ENCODE measurements at regions not wholly inside any gene's neighbourhood (a gene's known extent, or its start where the extent isn't known, plus 50 kb on each side); places are given as distances from the start of the nearest gene placed in this dataset.

DNA sequence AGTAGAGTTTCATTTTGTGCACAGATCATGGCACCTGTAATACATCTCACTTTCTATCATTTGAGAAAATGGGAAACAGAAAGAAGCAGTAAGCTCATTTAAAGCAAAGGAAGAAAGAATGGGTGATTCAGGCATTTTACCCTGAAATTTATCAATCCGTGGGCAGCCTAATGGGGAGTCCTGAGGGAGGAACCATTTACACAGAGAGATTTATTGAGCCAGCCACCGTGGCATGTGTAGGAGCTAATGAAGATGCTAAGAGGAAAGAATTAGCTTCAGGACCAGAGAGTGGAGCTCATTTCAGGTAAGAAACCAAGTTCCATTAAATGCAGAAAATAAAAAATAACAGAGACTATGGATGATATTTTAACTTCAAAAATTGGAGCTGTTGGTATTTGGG lies 443.4 kb upstream of the COBL start:
- Histone ChIP-seq H2AK5ac (ENCODE audit: low read depth, low read length) (no peak overlapping the region), H3K79me2 (ENCODE audit: control insufficient read depth in 1 of 2, insufficient read depth in 2 of 2, low read length in 2 of 2) (no peaks in the 10 kb centered on the region), H3K4ac (replicated peaks; ENCODE audit: insufficient read length, low read depth, low read length) (no peak overlapping the region), H2BK15ac (ENCODE audit: low read length) (no peak overlapping the region), H2BK5ac (ENCODE audit: low read depth, low read length) (no peak overlapping the region), H3K4me2 (ENCODE audit: insufficient read depth in 1 of 2, low read depth in 2 of 2, low read length in 2 of 2) (no peak overlapping the region), H3K4me3 (ENCODE audit: extremely low read depth in 1 of 4, insufficient read depth in 2 of 4, low read depth in 3 of 4, low read length in 4 of 4) (no peak overlapping the region), H3K56ac (replicated peaks; ENCODE audit: insufficient read length, low read depth, low read length) (no peak overlapping the region), H3K23ac (ENCODE audit: insufficient read length) (no peak overlapping the region), H2BK20ac (ENCODE audit: low read length) (no peak overlapping the region), H3K9ac (replicated peaks in 1 of 4; ENCODE audit: extremely low read depth in 1 of 4, low read depth in 3 of 4, low read length in 3 of 4) (no peak overlapping the region), H3K9me3 (ENCODE audit: insufficient read depth in 2 of 2, low read depth in 1 of 2, low read length in 1 of 2) (no peaks in the 10 kb centered on the region), H3K18ac (ENCODE audit: extremely low read depth, low read length) (no peak overlapping the region), H4K91ac (replicated peaks; ENCODE audit: insufficient read length, low read length) (no peak overlapping the region), H2AFZ (ENCODE audit: low read length) (no peak overlapping the region), H3K4me1 (replicated peaks in 1 of 4; ENCODE audit: control insufficient read depth in 3 of 4, insufficient read depth in 4 of 4, low read length in 3 of 4) (no peaks in the 10 kb centered on the region), H2BK120ac (replicated peaks; ENCODE audit: low read depth, low read length) (no peak overlapping the region), H4K8ac (ENCODE audit: extremely low read depth, insufficient read depth, low read length) (no peak overlapping the region), H3K14ac (ENCODE audit: insufficient read length) (no peak overlapping the region), H4K5ac (ENCODE audit: insufficient read length, low read depth, low read length) (no peak overlapping the region), H3K79me1 (ENCODE audit: low read depth, low read length) (no peaks in the 10 kb centered on the region), H4K20me1 (replicated peaks in 1 of 2; ENCODE audit: control insufficient read depth in 1 of 2, insufficient read depth in 2 of 2, low read length in 2 of 2) (no peaks in the 10 kb centered on the region), H3K23me2 (ENCODE audit: low read depth, low read length) (no peaks in the 10 kb centered on the region), H3K27me3 (replicated peaks in 1 of 4; ENCODE audit: control insufficient read depth in 3 of 4, extremely low read depth in 1 of 4, insufficient read depth in 3 of 4, low read length in 3 of 4) (no peaks in the 10 kb centered on the region), H3K36me3 (ENCODE audit: control insufficient read depth in 2 of 4, insufficient read depth in 4 of 4, low read length in 3 of 4) (no peaks in the 10 kb centered on the region), H2BK12ac (ENCODE audit: low read depth, low read length) (no peak overlapping the region), H3K27ac (ENCODE audit: low read depth, low read length) (no peak overlapping the region)
- FAIRE-seq: no peak
- WGBS, 2 experiments (ENCODE audit: extremely low coverage in 1 of 2, insufficient coverage in 1 of 2, insufficient read length in 1 of 2, insufficient replicate concordance in 2 of 2, low coverage in 1 of 2, low lambda C conversion rate in 2 of 2, missing lambda C conversion rate in 1 of 2): 94% methylated on average over 2 of the region's 2 CpGs; no CpG with 5 or more reads in 1 of the 2 experiments
- no peak for DNase-seq (ENCODE audit: low read depth in 1 of 2, low spot score in 2 of 2)
- POLR2A ChIA-PET (ENCODE audit: partially characterized antibody): no interaction called here
- CTCF ChIA-PET (ENCODE audit: partially characterized antibody): interaction anchor here (0.7 to 1.2 kb wide), 3 partner anchors 9 to 500 kb away, joined by 3 to 4 read pairs (median 3); no protein-coding TSS in a partner anchor
- TF ChIP-seq CHD1 (IDR thresholded peaks at IDR 0.05; ENCODE audit: low read depth, low read length): no peak
- no peak for TF ChIP-seq GABPA (IDR thresholded peaks at IDR 0.05; ENCODE audit: borderline replicate concordance, insufficient read depth, low read length)
- no peak for TF ChIP-seq HDAC6 (IDR thresholded peaks at IDR 0.05; ENCODE audit: low read depth, low read length)
- TF ChIP-seq, protein P1, sequence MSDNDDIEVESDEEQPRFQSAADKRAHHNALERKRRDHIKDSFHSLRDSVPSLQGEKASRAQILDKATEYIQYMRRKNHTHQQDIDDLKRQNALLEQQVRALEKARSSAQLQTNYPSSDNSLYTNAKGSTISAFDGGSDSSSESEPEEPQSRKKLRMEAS (IDR thresholded peaks at IDR 0.05): no peak
- TF ChIP-seq SRF (IDR thresholded peaks at IDR 0.05; ENCODE audit: low read depth, low read length): no peak
- no peak for TF ChIP-seq TCF12 (IDR thresholded peaks at IDR 0.05; ENCODE audit: low read depth, low read length)
- no peak for TF ChIP-seq POLR2AphosphoS5 (IDR thresholded peaks at IDR 0.05; ENCODE audit: low read depth, low read length)
- TF ChIP-seq SIRT6 (IDR thresholded peaks at IDR 0.05; ENCODE audit: low read length): no peak
- TF ChIP-seq SAP30 (IDR thresholded peaks at IDR 0.05; ENCODE audit: insufficient read depth, insufficient replicate concordance, low read length): no peak
- TF ChIP-seq, protein P2, sequence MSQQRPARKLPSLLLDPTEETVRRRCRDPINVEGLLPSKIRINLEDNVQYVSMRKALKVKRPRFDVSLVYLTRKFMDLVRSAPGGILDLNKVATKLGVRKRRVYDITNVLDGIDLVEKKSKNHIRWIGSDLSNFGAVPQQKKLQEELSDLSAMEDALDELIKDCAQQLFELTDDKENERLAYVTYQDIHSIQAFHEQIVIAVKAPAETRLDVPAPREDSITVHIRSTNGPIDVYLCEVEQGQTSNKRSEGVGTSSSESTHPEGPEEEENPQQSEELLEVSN (IDR thresholded peaks at IDR 0.05): no peak
- no peak for TF ChIP-seq KDM5A (IDR thresholded peaks at IDR 0.05; ENCODE audit: low read length)
- TF ChIP-seq, protein P3, sequence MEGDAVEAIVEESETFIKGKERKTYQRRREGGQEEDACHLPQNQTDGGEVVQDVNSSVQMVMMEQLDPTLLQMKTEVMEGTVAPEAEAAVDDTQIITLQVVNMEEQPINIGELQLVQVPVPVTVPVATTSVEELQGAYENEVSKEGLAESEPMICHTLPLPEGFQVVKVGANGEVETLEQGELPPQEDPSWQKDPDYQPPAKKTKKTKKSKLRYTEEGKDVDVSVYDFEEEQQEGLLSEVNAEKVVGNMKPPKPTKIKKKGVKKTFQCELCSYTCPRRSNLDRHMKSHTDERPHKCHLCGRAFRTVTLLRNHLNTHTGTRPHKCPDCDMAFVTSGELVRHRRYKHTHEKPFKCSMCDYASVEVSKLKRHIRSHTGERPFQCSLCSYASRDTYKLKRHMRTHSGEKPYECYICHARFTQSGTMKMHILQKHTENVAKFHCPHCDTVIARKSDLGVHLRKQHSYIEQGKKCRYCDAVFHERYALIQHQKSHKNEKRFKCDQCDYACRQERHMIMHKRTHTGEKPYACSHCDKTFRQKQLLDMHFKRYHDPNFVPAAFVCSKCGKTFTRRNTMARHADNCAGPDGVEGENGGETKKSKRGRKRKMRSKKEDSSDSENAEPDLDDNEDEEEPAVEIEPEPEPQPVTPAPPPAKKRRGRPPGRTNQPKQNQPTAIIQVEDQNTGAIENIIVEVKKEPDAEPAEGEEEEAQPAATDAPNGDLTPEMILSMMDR (IDR thresholded peaks at IDR 0.05; ENCODE audit: control extremely low read depth in 1 of 3, insufficient read depth in 1 of 3, low read depth in 1 of 3, low read length in 3 of 3): no peak

Measured in H1 (cell line).